HG03460 (cell line): ENCODE measurements at regions not wholly inside any gene's neighbourhood (a gene's known extent, or its start where the extent isn't known, plus 50 kb on each side); places are given as distances from the start of the nearest gene placed in this dataset.
"Not testable (repeated sequence)": the region's sequence is repeated elsewhere in the genome, so short reads cannot be mapped to it uniquely, and the experiment has no call there.

ENCODE experiments used
- ATAC-seq: cut with Tn5 transposase; IDR thresholded peaks from one replicate; pipeline ENCODE4 v1.9.1; 2021; ENCODE audit not compliant: unreplicated experiment

DNA sequence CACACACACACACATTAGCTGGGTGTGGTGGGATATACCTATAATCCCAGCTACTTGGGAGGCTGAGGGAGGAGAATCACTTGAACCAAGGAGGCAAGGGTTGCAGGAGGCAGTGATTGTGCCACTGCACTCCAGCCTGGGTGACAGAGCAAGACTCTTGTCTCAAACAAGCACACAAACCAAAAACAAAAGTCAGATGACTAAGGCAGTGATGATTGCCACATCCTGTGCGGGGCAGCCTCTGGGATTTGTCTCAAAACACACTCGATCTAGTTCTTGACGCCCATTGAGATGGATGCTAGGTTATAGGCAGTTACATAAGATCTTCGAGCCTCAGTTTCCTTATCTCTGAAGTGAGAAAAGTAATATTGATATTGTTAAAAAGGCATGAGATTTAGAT, 57.8 kb upstream of the NBPF8 start:
- ATAC-seq: not testable (repeated sequence)

DNA sequence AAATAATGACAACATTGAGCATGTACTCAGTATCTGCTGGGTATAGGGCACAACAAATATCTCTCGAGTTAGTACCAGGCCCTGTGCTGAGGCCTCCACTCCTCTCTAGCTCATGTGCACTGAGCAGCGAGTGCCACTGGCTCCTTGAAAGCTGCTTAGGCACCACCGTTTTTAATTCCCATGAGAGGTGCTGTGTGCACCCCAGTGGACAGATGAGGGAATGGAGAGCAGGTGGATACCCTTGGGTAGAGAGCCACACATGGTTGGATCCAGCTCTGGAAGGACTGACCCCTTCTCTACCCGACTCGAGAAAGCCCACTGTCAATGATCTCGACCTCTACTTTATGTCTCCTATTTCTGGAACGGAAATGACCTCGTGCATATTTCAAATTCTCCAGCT, 58.7 kb upstream of the NBPF8 start:
- not testable (repeated sequence) for ATAC-seq

DNA sequence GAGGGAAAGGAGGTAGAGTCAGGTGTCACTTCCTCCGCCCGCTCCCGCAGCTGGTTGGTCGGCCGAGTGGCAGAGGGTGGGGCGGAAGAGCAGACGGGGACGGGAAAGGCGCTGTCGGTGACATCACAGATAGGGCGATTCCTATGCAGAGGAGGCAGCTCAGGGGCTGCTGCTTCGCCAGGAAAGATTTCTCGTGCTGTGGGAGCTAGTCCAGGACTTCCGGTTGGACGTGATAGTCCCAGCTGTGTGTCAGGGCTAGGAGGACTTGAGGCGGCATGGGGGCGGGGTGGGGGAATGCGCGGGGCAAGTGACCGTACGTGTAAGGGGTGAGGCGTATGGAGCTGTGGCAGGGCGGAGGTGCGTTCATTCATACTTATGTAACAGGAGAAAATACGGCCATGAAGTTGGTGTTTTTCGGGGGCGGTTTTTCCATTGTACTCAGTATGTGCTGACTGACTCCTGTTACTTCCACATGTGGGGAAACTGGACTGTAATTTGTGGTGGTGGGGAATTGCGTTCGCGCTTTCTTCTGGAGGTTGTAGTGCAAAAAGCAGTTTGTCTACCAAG, 60.1 kb upstream of the NBPF8 start:
- peak; percentile 89 for ATAC-seq

DNA sequence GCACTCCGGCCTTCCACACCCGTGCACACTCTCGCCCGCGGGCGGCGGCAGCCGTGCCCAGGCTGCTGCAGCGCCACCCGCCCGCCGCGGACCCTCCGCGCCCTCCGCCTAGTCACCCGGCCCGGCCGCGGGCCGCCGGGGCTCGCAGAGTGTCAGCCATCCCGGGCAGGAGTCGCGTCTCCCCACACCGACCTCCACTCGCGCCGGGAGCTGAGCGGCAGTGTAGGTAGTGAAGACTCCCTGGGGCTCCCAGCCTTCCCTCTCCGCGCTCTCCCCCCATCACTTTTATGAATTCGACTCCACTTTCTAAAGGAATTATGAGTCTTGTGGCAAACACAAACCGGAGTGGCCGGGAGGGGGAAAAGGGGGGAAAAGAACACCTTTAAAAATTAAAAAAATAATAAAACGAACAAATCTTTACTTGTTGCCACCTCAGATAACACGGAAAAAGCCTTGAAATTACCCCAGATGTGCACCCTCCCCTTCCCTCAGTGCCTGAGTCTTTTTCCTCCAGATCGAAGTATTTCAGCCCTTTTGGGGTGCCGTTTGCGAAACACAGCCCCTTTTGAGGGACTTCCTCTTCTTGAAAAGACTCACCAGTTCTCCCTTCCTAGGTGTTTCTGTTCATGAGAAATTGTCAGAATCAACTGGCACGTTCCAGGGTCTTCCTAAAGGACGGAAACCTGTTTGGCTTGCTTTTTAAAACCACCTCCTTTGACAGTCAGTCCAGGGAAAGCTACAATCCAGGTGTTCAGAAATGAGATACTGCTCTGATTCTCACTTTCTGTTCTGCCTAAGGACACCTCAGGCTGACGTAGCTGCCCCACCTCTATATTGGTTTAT, 72.4 kb upstream of the NBPF8 start:
- not testable (repeated sequence) for ATAC-seq

DNA sequence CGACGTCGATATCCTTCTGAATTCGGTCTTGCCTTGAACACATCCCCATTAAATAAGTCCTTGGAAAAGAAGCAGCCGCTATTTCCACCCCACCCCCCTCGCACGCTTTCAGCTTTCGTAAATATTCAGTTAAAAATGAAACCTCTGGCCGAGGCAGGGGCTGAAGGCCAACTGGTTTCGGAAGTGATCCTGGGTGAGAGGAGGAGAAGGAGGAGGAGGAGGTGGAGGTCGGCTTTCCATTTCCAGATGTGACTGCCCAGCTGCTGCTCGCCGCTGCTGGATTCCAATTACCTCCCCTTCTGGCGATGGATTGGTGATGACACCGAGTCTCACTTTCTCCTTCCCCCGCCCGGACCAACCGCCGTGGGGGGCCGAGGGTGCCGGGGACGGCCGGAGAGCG, 73.1 kb upstream of the NBPF8 start:
- ATAC-seq: not testable (repeated sequence)

DNA sequence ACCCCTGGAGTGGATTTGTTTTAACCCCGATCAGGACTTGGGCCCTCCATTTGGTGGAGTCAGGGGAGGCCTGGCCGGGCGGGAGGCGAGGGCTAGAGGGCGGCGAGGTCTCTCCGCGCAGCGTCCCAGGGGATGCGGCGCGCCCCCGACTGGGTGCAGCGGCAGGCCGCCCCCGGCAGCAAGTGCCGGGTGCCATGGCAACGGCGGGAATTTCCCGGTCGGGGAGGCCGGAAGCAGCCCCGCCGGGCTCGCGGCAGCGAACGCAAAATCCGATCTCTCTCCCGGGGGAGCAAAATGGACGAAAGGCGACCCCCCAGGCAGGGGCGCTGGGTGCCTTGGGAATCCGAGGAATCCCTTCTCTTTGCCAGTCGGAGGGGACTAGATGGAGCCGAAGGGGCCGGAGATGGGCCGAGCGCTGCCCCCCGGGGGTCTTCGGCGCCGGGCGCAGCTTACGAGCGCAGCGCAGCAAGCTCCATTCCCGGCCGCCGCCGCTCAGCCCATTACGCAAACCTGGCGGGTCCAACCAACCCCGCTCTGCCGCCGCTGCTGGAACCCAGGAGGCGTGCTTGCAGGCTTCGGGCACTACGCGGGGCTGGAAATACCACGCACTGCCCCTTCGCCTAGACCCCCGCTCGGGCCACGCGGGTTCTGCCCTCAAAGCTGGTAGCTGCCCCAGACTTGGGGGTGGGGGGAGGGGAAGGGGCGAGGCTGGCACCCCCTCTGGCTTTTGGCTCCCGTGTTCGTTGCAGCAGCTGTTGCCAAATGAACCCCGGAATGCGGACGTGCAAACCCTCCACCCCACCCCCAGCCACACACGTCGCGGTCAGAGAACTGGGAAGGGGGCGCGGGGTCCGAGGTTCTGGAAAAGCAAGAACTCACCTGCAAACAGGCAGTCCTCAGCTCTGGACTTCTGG, 73.7 kb upstream of the NBPF8 start:
- not testable (repeated sequence) for ATAC-seq

DNA sequence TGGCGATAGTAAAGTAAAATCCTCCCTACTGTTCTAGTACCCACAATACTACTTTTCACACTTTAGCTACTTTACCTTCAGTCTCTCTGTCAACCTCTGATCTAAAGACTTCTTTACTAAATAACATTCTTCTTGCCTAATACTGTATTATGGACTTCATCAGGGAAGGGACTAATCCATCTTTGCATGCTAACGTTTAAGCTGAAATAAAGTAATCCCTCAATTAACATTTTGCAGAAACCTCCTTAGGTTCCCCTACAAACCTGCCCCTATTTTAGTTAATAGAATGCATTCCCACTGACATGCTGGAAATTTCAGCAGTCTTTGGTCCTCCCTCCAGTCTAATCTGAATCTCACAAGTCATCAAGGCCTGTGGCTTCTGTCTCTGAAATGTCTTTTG, 99.1 kb upstream of the NBPF8 start:
- ATAC-seq: not testable (repeated sequence)

DNA sequence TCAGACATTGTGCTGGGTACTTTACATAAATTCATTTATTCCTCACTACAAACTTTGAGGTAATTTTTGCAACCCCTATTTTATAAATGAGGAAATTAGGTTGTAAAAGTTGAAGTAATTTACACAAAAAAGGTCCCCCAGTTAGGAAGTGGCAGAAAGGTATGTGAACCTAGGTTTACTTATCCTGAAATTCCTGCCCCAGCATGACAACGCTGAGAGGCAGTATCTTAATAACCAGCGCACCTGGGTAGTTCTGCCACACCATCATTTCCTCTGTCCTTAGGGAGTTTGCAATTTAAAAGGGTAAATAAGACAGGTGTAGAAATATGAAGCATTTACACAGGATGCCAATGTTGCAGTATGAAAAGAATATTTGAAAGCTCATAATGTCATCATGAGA, 102.9 kb upstream of the NBPF8 start:
- not testable (repeated sequence) for ATAC-seq

DNA sequence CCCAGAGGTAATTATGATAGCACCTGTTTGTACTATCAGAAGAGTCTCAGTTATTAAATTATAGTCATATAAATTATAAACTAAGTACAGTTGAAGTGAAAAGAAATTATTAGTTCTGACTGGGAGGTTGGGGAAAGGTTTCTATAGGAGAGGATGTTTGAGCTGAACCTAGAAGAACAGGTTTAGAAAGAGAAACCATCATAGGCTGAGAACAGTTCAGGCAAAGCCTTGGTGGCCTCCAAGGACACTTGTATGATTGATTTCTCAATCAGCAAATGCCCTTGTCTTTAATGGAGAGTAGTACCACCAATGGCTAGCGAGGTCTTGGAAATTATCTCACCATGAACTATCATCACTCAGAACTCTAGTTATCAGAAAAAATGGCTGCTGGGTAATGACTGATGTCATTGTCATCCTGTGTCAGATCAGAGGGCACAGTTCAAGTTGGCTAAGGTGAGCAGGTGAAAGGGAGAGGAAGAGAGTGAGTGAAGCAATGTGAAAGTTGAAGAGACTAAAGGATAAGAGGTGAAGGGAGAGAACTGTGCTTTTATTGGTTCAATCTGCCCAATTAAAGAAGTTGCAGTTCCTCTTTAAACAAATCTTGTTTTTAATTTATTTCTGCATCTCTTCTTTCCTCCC, 105.8 kb upstream of the NBPF8 start:
- ATAC-seq: not testable (repeated sequence)

DNA sequence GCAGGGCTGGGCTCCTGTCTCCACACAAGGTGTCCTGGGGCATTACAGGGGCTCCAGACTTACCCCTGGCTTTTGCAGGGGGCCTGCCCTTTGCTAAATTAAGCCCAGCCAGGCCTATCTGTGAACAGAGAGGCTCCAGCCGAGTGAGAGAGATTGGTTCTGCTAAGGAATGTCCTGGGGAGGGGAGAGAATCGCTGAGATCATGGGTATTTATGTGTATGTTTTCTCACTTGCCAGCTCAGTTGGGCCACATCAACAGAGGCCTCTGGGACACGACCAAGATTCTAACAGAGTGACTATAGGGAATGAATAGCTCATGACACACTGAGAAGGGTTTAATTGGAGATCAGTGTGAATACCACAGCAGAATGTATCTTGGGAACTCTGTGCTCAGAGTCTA, 109.8 kb upstream of the NBPF8 start:
- ATAC-seq: not testable (repeated sequence)

DNA sequence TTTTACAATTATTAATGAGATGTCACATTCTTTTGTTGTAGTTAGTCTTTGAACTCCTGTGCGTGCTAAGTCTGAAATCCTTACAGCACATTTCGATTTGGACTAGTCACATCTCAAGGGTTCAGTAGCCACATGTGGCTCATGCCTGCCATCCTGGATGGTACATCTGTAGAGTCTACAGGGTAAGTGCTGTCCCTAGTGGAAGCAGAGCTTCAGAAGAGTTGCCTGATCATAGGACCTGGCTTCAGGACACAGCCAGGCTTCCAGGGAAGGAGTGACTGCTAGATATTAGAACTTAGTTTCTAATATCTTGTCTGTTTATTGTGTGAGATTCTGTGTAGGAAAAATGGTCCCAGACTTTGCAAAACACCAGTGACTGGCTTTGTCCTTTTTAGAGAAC, 110.5 kb upstream of the NBPF8 start:
- ATAC-seq: not testable (repeated sequence)

DNA sequence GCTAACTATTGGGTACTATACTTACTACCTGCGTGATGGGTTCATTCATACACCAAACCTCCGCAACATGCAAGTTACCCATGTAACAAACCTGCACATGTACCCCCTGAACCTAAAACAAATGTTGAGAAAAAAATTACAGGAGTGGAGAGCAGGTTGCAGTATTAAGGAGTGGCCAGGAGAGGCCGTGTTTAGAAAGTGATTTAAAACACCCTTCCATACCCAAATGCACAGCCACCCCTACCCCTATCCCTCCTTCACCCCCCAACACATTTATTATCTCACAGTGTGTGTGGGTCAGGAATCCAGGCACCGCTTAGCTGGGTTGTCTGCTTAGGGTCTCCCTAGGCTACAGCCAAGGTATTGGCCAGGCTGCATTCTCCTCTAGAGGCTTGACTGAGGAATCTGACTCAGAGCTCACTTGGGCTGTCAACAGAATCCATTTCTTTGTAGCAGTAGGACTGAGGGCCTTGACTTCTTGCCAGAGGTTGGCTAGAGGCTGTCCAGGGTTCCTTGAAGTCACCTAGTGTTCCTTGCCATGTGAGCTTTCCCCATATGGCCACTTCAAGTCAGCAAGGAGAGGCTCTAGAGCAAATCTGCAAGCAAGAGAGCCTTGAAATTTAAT, 115.3 kb upstream of the NBPF8 start:
- ATAC-seq: not testable (repeated sequence)

DNA sequence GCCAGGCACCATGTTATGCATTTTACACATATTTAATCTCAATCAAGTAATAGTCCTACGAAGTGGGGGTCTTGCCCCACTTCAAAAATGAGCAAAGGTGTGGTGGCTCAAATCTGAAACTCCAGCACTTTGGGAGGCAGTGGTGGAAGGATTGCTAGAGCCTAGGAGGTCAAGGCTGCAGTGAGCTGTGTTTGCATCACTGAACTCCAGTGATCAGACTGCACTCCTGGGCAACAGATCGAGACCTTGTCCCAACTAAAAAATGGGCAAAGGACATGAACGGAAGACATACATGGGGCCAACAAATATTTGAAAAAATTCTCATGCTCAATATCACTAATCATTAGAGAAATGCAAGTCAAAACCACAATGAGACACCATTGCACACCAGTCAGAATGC, 116.3 kb upstream of the NBPF8 start:
- not testable (repeated sequence) for ATAC-seq

DNA sequence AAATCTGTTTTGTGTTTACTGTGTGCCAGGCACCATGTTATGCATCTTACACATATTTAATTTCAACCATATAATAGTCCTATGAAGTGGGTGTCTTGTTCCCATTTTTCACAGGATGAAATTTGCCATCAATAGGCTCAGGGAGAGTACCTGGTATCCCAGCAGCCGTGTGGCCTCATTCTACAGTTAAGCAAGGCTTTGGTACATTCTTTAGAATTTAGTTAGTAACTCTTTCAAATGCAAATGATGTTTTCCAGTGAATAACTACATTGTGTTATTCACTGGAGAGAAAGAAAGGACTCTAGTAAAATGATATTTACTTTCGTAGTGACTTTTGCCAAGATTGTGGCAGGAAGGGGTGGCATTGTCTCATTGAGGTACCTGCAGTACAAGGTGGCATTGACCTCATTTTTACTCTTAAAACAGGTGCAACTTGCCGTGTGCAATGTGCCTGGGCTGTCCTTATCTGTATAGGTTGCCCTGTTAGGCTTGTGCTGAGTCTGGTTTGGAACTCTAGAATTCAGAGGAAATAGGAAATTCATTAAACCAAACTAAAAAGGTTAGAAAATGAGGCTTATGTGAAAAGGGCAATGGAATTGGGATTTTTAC, 117.4 kb upstream of the NBPF8 start:
- ATAC-seq: not testable (repeated sequence)

DNA sequence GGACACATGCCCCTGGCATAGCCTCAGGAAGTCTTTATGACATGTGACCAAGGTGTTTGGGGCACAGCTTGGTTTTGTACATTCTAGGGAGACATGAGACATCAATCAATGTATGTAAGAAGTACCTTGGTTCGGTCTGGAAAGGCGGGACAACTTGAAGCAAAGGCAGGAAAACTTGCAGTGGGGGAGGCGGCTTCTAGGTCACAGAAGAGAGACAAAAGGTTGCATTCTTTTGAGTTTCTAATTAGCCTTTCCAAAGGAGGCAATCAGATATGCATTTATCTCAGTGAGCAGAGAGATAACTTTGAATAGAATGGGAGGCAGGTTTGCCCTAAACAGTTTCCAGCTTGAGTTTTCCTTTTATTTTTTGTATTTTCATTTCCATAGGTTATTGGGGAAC, 113.8 kb upstream of the SEC22B start:
- ATAC-seq: not testable (repeated sequence)

DNA sequence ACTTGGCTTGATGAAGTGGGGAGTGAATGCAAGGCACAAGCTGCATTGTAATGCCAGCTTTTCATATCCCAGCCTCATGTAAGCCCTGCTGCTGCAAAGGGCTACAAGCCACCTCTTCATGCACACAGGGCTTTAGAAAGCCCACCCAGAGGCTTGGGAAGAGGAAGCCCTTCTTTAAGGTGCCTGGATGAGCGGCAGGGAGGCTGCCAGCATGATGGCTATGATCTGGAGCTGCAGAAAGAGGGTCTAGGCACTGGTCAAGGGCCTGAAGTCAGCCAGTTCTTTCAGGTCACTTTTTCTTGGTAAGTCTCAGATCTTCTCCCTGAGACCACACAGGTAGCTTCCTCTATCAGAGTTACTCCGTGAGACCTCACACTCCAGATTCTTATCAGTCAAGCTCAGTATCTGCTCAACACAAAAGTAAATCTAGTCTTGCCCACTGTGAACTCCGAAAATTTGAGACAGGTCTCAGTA, 113.3 kb upstream of the SEC22B start:
- ATAC-seq: not testable (repeated sequence)

DNA sequence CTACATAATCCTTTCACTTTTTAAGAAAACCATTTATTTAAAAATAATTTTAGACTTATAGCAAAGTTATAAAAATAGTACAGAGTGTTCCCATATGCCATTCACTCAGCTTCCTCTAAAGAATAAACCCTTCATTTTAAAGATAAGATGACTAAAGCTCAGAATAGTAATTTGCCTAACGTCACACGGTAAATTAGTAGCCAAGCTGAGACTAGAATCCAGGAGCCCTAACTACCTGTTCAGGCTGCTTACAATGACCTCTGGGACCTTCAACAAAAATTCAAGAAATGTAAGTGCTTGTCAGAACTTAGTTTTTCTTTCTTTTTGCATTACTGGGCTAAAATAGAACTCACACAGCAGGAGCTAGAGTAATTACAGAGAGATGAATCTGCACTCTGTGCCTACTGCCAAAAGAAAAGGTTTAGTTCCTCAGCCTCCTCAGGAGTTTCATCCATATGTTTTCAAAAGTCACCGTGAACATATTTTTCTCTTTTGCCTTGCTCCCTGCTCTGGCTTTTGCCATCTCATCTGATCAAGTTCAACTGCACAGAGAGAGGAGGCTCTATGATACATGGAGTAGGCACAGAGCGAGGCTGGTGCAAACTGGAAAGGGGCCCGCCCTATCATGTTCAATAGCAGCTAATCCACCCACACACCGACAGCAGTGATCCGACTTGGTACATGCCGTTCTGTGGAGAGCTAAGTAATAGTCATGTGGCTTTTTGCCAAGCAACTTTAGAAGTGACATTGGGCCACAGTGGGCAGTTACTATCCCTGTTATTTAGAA, 112.7 kb upstream of the SEC22B start:
- ATAC-seq: not testable (repeated sequence)

DNA sequence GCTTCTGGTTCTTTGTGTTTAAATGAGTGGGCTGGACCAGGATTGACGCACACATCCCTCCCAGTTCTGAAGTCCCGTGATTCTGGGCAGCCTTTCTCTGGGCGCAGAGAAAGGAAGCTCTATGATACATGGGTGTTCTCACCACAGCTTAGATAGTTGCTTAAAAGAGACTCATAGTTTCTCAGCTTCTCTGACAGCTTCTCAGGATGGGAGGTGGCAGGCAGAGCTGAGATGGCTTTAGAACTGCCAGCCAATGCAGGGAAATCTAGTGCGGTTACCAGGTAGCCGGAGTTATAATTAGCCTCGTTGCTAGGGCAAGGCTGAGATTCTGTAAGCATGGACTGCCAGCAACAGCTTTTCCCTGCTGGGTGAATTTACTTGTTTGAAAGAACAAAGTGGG, 111.8 kb upstream of the SEC22B start:
- ATAC-seq: not testable (repeated sequence)
